GM12864 (cell line): ENCODE measurements at regions not wholly inside any gene's neighbourhood (a gene's known extent, or its start where the extent isn't known, plus 50 kb on each side); places are given as distances from the start of the nearest gene placed in this dataset.

Source experiments
- DNase-seq: peaks from one replicate; pipeline ENCODE4 v3.0.0-alpha.2; 2011; ENCODE audit warnings: low read depth
- H3K4me3 ChIP-seq: 2 replicates; pipeline ENCODE4 v1.5.1; 2011; ENCODE audit warnings: mild to moderate bottlenecking, low read depth, low read length, control low read depth
- CTCF ChIP-seq: IDR thresholded peaks from 2 replicates; pipeline ENCODE4 v1.5.1; 2011; ENCODE audit warnings: low read depth, mild to moderate bottlenecking, moderate library complexity, low read length, control low read depth, inconsistent platforms; ENCODE audit errors: missing control alignments

- DNase-seq, result no peak
- no peak overlapping the region for H3K4me3 ChIP-seq
- no peak for TF ChIP-seq CTCF
Observed at GRCh38 chr2:122417114-122417513, 661.7 kb downstream of the TSN start.

DNA sequence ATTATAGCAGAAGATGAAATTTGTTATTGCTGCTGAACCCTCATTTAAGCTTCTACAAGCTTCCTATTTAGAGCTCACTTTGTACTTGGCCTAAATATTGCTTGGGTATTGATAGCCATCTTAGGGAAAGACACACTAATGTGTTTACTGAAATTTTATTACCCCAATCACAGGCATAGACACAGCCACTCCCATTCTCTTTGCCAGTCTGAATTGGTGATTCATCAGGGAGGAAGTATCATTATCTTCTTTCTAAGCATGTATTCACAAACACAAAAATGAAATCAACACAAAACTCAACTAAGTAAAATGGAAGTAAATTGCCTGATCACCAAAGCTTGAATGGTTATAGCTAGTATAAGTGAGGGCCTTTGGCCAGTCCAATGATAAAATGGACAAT lies 666.3 kb downstream of the TSN start:
- TF ChIP-seq CTCF, result no peak
- no peak for DNase-seq
- no peak overlapping the region for H3K4me3 ChIP-seq

DNA sequence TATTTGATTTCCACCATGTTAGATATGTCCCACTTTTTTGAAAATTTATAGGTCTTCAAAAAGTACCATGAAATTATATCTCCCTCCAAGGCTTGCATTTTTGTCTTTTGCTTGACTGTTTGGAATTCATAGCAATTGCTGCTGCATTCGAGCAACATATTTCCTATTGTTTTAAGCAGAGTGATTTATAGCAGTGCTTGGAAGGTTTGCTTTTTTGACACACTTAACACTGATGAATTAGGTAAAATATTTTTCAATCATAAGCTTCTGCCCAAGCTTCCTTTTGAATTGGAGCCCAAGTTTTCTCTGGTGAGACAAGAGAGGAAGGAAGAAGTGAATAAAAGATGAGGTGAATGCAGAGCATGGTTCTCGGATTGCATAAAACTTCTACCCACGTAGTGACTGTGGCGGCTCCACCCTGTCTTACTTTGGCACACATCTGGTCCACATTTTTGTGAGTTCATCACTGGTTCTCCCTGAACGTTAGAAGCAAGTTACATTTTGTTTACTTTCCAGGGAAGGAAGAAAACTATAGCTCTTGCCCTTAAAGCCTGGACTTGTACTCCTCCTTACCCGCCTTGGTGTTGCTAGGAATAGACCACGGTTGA lies 667.0 kb downstream of the TSN start:
- no peak for TF ChIP-seq CTCF
- H3K4me3 ChIP-seq, result no peak overlapping the region
- DNase-seq, result no peak

- DNase-seq, result no peak
- no peak for TF ChIP-seq CTCF
- no peak overlapping the region for H3K4me3 ChIP-seq
Observed at GRCh38 chr2:122423934-122424333, 668.5 kb downstream of the TSN start.

GRCh38 chr2:122433123-122433754 lies 677.8 kb downstream of the TSN start:
- no peak overlapping the region for H3K4me3 ChIP-seq
- no peak for TF ChIP-seq CTCF
- DNase-seq, result no peak

DNA sequence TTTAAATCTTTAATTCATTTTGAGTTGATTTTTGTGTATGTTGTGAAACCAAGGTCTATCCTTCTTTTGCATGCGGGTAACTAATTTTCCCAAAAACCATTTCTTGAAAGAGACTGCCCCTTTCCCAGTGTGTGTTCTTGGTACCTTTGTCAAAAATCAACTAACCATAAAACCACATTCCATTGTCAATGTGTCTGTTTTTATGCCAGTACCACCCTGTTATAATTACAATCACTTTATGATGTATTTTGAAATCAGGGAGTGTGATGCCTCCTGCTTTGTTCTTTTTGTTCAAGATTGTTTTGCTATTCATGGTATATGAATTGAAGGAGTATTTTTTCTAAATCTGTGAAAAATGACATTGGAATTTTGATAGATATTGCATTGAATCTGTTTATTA lies 689.6 kb downstream of the TSN start:
- no peak for TF ChIP-seq CTCF
- no peak overlapping the region for H3K4me3 ChIP-seq
- no peak for DNase-seq

DNA sequence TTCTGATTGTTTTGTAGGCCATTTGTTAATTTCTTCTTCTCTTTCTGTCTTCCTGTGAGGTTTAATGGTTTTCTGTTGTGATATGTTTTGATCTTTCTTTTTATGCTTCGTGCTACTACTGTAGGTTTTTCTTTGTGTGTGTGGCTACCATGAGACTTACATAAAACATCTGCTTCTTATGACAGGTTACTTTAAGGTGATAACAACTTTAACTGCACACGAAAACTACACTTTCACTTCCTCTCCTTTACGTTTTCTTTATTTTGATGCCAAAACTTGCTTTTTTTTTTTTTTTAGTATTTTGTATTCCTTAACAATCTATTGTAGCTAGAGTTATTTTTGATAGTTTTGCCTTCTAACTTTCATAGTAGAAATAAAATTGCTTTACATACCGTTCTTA lies 691.3 kb downstream of the TSN start:
- no peak for TF ChIP-seq CTCF
- DNase-seq, result no peak
- H3K4me3 ChIP-seq, result no peak overlapping the region
